Loucy (cell line): ENCODE measurements at regions not wholly inside any gene's neighbourhood (a gene's known extent, or its start where the extent isn't known, plus 50 kb on each side); places are given as distances from the start of the nearest gene placed in this dataset.

Experiments
- H2AFZ ChIP-seq: fragments of 200-600 bp; sonication (generic); 2 replicates; pipeline ENCODE4 v1.6.0; 2016; ENCODE audit warnings: antibody characterized with exemption, mild to moderate bottlenecking, low read length, moderate library complexity
- H3F3A ChIP-seq: fragments of 200-600 bp; 2 replicates; pipeline ENCODE4 v1.6.0; 2016; ENCODE audit warnings: antibody characterized with exemption, low read depth, mild to moderate bottlenecking
- H3K27me3 ChIP-seq: fragments of 200-600 bp; sonication (generic); 2 replicates; pipeline ENCODE4 v1.6.1; 2014; ENCODE audit warnings: low read length, mild to moderate bottlenecking; ENCODE audit not compliant: insufficient read depth, poor library complexity, severe bottlenecking
- H3K36me3 ChIP-seq: fragments of 200-600 bp; sonication (generic); 2 replicates; pipeline ENCODE4 v1.6.1; 2016; ENCODE audit warnings: low read length; ENCODE audit not compliant: insufficient read depth
- H3K4me1 ChIP-seq: fragments of 200-600 bp; sonication (generic); 2 replicates; pipeline ENCODE4 v1.5.1; 2014; ENCODE audit warnings: low read length, mild to moderate bottlenecking; ENCODE audit not compliant: insufficient read depth, poor library complexity, severe bottlenecking
- H3K4me2 ChIP-seq: fragments of 200-600 bp; sonication (generic); 2 replicates; pipeline ENCODE4 v1.6.0; 2014; ENCODE audit warnings: antibody characterized with exemption, low read length, low read depth, mild to moderate bottlenecking; ENCODE audit not compliant: poor library complexity, severe bottlenecking
- H3K4me3 ChIP-seq: fragments of 200-600 bp; sonication (generic); 2 replicates; pipeline ENCODE4 v1.5.1; 2014; ENCODE audit warnings: low read length, mild to moderate bottlenecking, mixed read lengths; ENCODE audit not compliant: poor library complexity, severe bottlenecking
- H3K79me2 ChIP-seq: fragments of 200-600 bp; sonication (generic); 2 replicates; pipeline ENCODE4 v1.6.1; 2014; ENCODE audit warnings: low read length; ENCODE audit not compliant: insufficient read depth
- H3K9ac ChIP-seq: fragments of 200-600 bp; sonication (generic); 2 replicates; pipeline ENCODE4 v1.6.0; 2014; ENCODE audit warnings: mild to moderate bottlenecking, low read depth, low read length, moderate library complexity; ENCODE audit not compliant: poor library complexity, severe bottlenecking
- H3K9me2 ChIP-seq: fragments of 200-600 bp; sonication (generic); replicated peaks from 2 replicates; pipeline ENCODE4 v1.6.1; 2016; ENCODE audit warnings: low read depth, low read length, mixed read lengths
- H3K9me3 ChIP-seq: fragments of 200-600 bp; sonication (generic); 2 replicates; pipeline ENCODE4 v1.6.1; 2014; ENCODE audit warnings: mild to moderate bottlenecking, antibody characterized with exemption, low read length, low read depth; ENCODE audit not compliant: insufficient read depth
- H4K20me1 ChIP-seq: fragments of 200-600 bp; sonication (generic); 2 replicates; pipeline ENCODE4 v1.6.0; 2014; ENCODE audit warnings: antibody characterized with exemption, low read length, mild to moderate bottlenecking; ENCODE audit not compliant: insufficient read depth, poor library complexity, severe bottlenecking
- EZH2phosphoT487 ChIP-seq: fragments of 200-600 bp; IDR thresholded peaks from 2 replicates; pipeline ENCODE4 v1.6.1; 2018; ENCODE audit warnings: antibody characterized with exemption, mild to moderate bottlenecking, moderate library complexity, borderline replicate concordance
- TF ChIP-seq, protein P1 (sequence below): fragments of 200-600 bp; sonication (generic); conservative IDR thresholded peaks from 2 replicates; pipeline ENCODE4 v1.5.1; 2014; ENCODE audit warnings: mild to moderate bottlenecking, antibody characterized with exemption, low read length

DNA sequence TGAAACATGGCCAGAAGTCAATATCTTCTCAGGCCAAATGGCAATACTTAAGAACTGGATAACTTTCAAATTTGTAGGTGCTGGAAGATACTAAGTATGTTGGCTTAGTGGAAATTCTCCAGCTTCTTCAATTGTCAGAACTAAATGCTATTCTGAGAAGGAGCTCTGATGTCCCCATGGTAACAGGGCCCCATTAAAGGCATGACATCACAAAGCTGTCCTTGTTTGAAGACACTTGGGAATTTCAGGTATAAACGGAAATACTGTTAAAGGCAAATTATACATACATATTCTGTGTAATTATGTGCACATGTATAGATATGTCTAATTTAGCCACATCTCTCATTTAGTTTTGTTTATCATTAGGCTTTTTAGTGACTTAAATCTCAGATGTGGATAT is 210.0 kb upstream of the SEL1L start:
- no peaks in the 10 kb centered on the region for H3F3A ChIP-seq
- H3K27me3 ChIP-seq: no peaks in the 10 kb centered on the region

DNA sequence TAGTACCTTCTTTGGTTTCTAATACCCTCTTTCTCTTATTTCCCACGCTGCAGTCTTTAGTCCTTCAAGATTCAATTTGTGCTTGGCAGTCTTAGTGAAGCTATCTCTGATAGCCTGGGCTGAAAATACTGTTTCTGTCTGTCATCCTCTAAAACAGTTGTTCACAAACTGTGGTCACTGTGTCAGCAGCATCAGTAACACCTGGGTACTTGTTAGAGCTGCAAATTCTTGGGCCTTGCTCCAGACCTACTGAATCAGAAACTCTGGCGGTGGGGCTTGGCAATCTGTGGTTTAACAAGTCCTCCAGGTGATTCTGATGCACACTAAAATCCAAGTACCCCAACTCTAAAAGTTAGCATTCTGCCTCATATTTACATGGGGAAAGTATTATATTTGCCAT is 217.5 kb upstream of the SEL1L start:
- no peak for TF ChIP-seq EZH2phosphoT487
- TF ChIP-seq, protein P1, sequence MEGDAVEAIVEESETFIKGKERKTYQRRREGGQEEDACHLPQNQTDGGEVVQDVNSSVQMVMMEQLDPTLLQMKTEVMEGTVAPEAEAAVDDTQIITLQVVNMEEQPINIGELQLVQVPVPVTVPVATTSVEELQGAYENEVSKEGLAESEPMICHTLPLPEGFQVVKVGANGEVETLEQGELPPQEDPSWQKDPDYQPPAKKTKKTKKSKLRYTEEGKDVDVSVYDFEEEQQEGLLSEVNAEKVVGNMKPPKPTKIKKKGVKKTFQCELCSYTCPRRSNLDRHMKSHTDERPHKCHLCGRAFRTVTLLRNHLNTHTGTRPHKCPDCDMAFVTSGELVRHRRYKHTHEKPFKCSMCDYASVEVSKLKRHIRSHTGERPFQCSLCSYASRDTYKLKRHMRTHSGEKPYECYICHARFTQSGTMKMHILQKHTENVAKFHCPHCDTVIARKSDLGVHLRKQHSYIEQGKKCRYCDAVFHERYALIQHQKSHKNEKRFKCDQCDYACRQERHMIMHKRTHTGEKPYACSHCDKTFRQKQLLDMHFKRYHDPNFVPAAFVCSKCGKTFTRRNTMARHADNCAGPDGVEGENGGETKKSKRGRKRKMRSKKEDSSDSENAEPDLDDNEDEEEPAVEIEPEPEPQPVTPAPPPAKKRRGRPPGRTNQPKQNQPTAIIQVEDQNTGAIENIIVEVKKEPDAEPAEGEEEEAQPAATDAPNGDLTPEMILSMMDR: no peak
- Histone ChIP-seq H3K9me2 (no peaks in the 10 kb centered on the region), H4K20me1 (no peaks in the 10 kb centered on the region), H2AFZ (no peak overlapping the region), H3F3A (no peaks in the 10 kb centered on the region), H3K27me3 (no peaks in the 10 kb centered on the region), H3K9ac (no peak overlapping the region), H3K9me3 (no peaks in the 10 kb centered on the region), H3K4me3 (no peak overlapping the region), H3K4me1 (no peaks in the 10 kb centered on the region), H3K79me2 (no peaks in the 10 kb centered on the region), H3K4me2 (no peak overlapping the region), H3K36me3 (no peaks in the 10 kb centered on the region)

More for the DNA sequence above, 210.0 kb upstream of the SEL1L start:
- Histone ChIP-seq H3K9me3 (no peaks in the 10 kb centered on the region), H4K20me1 (no peaks in the 10 kb centered on the region), H3K4me1 (no peaks in the 10 kb centered on the region), H3K79me2 (no peaks in the 10 kb centered on the region), H2AFZ (no peak overlapping the region), H3K4me2 (no peak overlapping the region), H3K36me3 (no peaks in the 10 kb centered on the region), H3K9me2 (no peaks in the 10 kb centered on the region), H3K4me3 (no peak overlapping the region), H3K9ac (no peak overlapping the region)
- no peak for TF ChIP-seq EZH2phosphoT487
- TF ChIP-seq, protein P1: no peak

DNA sequence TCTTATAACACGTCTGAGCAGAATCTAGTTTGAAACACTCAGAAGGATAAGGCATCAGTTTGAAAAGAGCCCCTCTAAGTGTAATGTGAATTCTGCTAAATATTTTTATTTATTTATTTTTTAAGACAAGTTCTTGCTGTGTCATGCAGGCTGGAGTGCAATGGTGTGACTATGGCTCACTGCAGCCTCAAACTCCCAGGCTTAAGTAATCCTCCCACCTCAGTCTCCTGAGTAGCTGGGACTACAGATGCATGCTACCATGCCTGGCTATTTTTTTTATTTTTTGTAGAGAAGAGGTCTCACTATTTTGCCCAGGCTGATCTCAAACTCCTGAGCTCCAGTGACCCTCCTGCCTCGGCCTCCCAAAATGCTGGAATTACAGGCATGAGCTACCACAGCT is 225.9 kb upstream of the SEL1L start:
- no peak overlapping the region for H2AFZ ChIP-seq
- no peaks in the 10 kb centered on the region for H3K36me3 ChIP-seq
- no peaks in the 10 kb centered on the region for H3K9me2 ChIP-seq
- no peaks in the 10 kb centered on the region for H3F3A ChIP-seq
- no peak overlapping the region for H3K4me2 ChIP-seq
- no peaks in the 10 kb centered on the region for H3K9me3 ChIP-seq
- no peak overlapping the region for H3K4me3 ChIP-seq
- H3K4me1 ChIP-seq: no peaks in the 10 kb centered on the region
- H3K79me2 ChIP-seq: no peaks in the 10 kb centered on the region
- no peaks in the 10 kb centered on the region for H3K27me3 ChIP-seq
- no peak overlapping the region for H3K9ac ChIP-seq
- TF ChIP-seq EZH2phosphoT487: no peak
- TF ChIP-seq, protein P1: no peak
- H4K20me1 ChIP-seq: no peaks in the 10 kb centered on the region
